ENCODE measurements at regions not wholly inside any gene's neighbourhood (a gene's known extent, or its start where the extent isn't known, plus 50 kb on each side); places are given as distances from the start of the nearest gene placed in this dataset.

- Histone ChIP-seq H3K4me3 (no peak overlapping the region), H3K36me3 (no peaks in the 10 kb centered on the region), H3K9me3 (no peaks in the 10 kb centered on the region), H3K27me3 (no peaks in the 10 kb centered on the region), H3K4me1 (peaks cover 0 to 12% (median 0%) of the 10 kb centered on the region in 3 donors), H3K27ac (no peak overlapping the region)
- TF ChIP-seq EP300 (IDR thresholded peaks at IDR 0.05) (no peak), POLR2AphosphoS5 (IDR thresholded peaks at IDR 0.05) (no peak), CTCF (IDR thresholded peaks at IDR 0.05) (no peak), POLR2A (IDR thresholded peaks at IDR 0.05) (no peak)
- ATAC-seq = no peak
- 73 to 82% methylated on average over 6 to 7 of the region's 7 CpGs for WGBS, 2 donors (ENCODE audit: low coverage in 1 of 2)
Measured at GRCh38 chr10:124236816-124237215, 143.4 kb upstream of the CHST15 start.

- ATAC-seq = no peak
- Histone ChIP-seq H3K27ac (no peak overlapping the region), H3K4me1 (peaks cover 0 to 12% (median 0%) of the 10 kb centered on the region in 3 donors), H3K9me3 (no peaks in the 10 kb centered on the region), H3K4me3 (no peak overlapping the region), H3K36me3 (no peaks in the 10 kb centered on the region), H3K27me3 (no peaks in the 10 kb centered on the region)
- TF ChIP-seq POLR2AphosphoS5 (IDR thresholded peaks at IDR 0.05) = no peak
- no peak for TF ChIP-seq POLR2A (IDR thresholded peaks at IDR 0.05)
- TF ChIP-seq EP300 (IDR thresholded peaks at IDR 0.05) = no peak
- TF ChIP-seq CTCF (IDR thresholded peaks at IDR 0.05) = no peak
- WGBS, 2 donors (ENCODE audit: low coverage in 1 of 2) = 56 to 62% methylated on average over 2 of the region's 2 CpGs
Measured at GRCh38 chr10:124236136-124236535, 142.7 kb upstream of the CHST15 start.

GRCh38 chr10:124235232-124235631 lies 141.8 kb upstream of the CHST15 start:
- Histone ChIP-seq H3K27ac (no peak overlapping the region), H3K27me3 (no peaks in the 10 kb centered on the region), H3K9me3 (no peaks in the 10 kb centered on the region), H3K36me3 (no peaks in the 10 kb centered on the region), H3K4me1 (peaks cover 0 to 12% (median 0%) of the 10 kb centered on the region in 3 donors), H3K4me3 (no peak overlapping the region)
- ATAC-seq = no peak
- no peak for TF ChIP-seq POLR2AphosphoS5 (IDR thresholded peaks at IDR 0.05)
- TF ChIP-seq CTCF (IDR thresholded peaks at IDR 0.05) = no peak
- no peak for TF ChIP-seq POLR2A (IDR thresholded peaks at IDR 0.05)
- TF ChIP-seq EP300 (IDR thresholded peaks at IDR 0.05) = no peak
- 92 to 93% methylated on average over 3 to 5 of the region's 5 CpGs for WGBS, 2 donors (ENCODE audit: low coverage in 1 of 2)

GRCh38 chr10:124233546-124234138 lies 140.2 kb upstream of the CHST15 start:
- Histone ChIP-seq H3K27ac (no peak overlapping the region), H3K4me3 (no peak overlapping the region), H3K36me3 (no peaks in the 10 kb centered on the region), H3K27me3 (no peaks in the 10 kb centered on the region), H3K4me1 (peaks cover 0 to 12% (median 0%) of the 10 kb centered on the region in 3 donors), H3K9me3 (no peaks in the 10 kb centered on the region)
- TF ChIP-seq EP300 (IDR thresholded peaks at IDR 0.05) (no peak), POLR2A (IDR thresholded peaks at IDR 0.05) (no peak), POLR2AphosphoS5 (IDR thresholded peaks at IDR 0.05) (no peak), CTCF (IDR thresholded peaks at IDR 0.05) (no peak)
- no peak for ATAC-seq
- WGBS, 2 donors (ENCODE audit: low coverage in 1 of 2) = 100% methylated on average over 1 of the region's 19 CpGs; no CpG with 5 or more reads in 1 of the 2 donors

All from gastroesophageal sphincter (tissue), 4 donors.